Upper lobe of left lung (tissue), 4 donors: ENCODE measurements at regions not wholly inside any gene's neighbourhood (a gene's known extent, or its start where the extent isn't known, plus 50 kb on each side); places are given as distances from the start of the nearest gene placed in this dataset.

Source experiments
- CTCF ChIP-seq, 6 experiments: fragments of 450-650 bp in 4 of 6; fragments of 200-600 bp in 2 of 6; sonication (generic) in 2 of 6; IDR thresholded peaks; one replicate each; pipeline ENCODE4 v1.5.1; 2016 to 2019; ENCODE audit warnings: antibody characterized with exemption in 6 of 6
- POLR2AphosphoS5 ChIP-seq, 2 donors: sonication (generic); formaldehyde crosslinking; IDR thresholded peaks; one replicate each; pipeline ENCODE4 v1.5.1; 2017; ENCODE audit warnings: antibody characterized with exemption in 2 of 2

DNA sequence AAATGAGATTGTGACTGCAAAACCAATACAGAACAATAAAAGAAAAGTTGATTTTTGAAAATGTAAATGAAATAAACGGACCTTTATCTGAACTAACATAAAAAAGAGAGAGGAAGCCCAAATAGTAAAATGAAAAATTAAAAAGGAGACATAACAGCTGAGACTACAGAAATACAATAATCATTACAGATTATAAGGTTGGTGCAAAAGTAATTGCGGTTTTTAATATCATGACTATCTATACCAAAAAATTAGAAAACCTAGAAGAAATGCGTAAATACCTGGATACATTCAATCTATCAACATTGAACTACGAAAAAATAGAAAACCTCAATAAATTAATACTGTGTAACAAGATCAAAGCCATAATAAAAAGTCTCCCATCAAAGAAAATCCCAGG lies 71.9 kb upstream of the SLCO6A1 start:
- TF ChIP-seq POLR2AphosphoS5 (IDR thresholded peaks at IDR 0.05) (no peak), CTCF (IDR thresholded peaks at IDR 0.05) (no peak)
